Brain microvascular endothelial cell (primary cell): ENCODE measurements at regions not wholly inside any gene's neighbourhood (a gene's known extent, or its start where the extent isn't known, plus 50 kb on each side); places are given as distances from the start of the nearest gene placed in this dataset.
A peak's percentile ranks its signal among the peaks of the same experiment; 100 is the strongest.

ENCODE experiments used
- DNase-seq: peaks from one replicate; pipeline ENCODE4 v3.0.0-alpha.2; 2020
- H3K27ac ChIP-seq: fragments of 250-450 bp; sonication (Bioruptor Pico); 2 replicates; pipeline ENCODE4 v1.5.1; 2020; ENCODE audit warnings: mild to moderate bottlenecking, moderate library complexity
- H3K27me3 ChIP-seq: fragments of 250-450 bp; sonication (Bioruptor Pico); replicated peaks from 2 replicates; pipeline ENCODE4 v1.5.1; 2020; ENCODE audit warnings: mild to moderate bottlenecking
- H3K36me3 ChIP-seq: fragments of 250-450 bp; sonication (Bioruptor Pico); replicated peaks from 2 replicates; pipeline ENCODE4 v1.5.1; 2020; ENCODE audit warnings: mild to moderate bottlenecking
- H3K4me3 ChIP-seq: 2 replicates; pipeline ENCODE4 v1.5.1; 2011; ENCODE audit warnings: low read depth, mild to moderate bottlenecking, control low read depth, low read length, moderate library complexity
- CTCF ChIP-seq: IDR thresholded peaks from 2 replicates; pipeline ENCODE4 v1.5.1; 2011; ENCODE audit warnings: low read depth, mild to moderate bottlenecking, moderate library complexity, low read length, control low read depth, inconsistent platforms; ENCODE audit errors: missing control alignments
- in situ Hi-C: cut with HindIII; loops from 2 replicates; pipeline ENCODE4 v1.10.0; 2017; ENCODE audit warnings: low sequenced_read_pairs, low pct_ligation_motif_present

- H3K27ac ChIP-seq, result no peak overlapping the region
- no peak for TF ChIP-seq CTCF
- H3K36me3 ChIP-seq, result no peaks in the 10 kb centered on the region
- DNase-seq, result peak; percentile 42
- H3K27me3 ChIP-seq, result no peaks in the 10 kb centered on the region
- H3K4me3 ChIP-seq, result no peak overlapping the region
- in situ Hi-C loops, result no loop called here
These were observed 125.5 kb upstream of the TRPC4 start for GRCh38 chr13:37995092-37995491.

- TF ChIP-seq CTCF, result no peak
- in situ Hi-C loops, result no loop called here
- H3K27ac ChIP-seq, result no peak overlapping the region
These were observed 117.2 kb upstream of the TRPC4 start for GRCh38 chr13:37986811-37987210.

GRCh38 chr13:37985281-37985680, 115.7 kb upstream of the TRPC4 start:
- H3K36me3 ChIP-seq, result no peaks in the 10 kb centered on the region
- no peaks in the 10 kb centered on the region for H3K27me3 ChIP-seq
- no peak overlapping the region for H3K4me3 ChIP-seq
- DNase-seq, result no peak
- in situ Hi-C loops, result no loop called here
- TF ChIP-seq CTCF, result no peak
- H3K27ac ChIP-seq, result no peak overlapping the region

More at GRCh38 chr13:37986811-37987210, 117.2 kb upstream of the TRPC4 start:
- Histone ChIP-seq H3K27me3 (no peaks in the 10 kb centered on the region), H3K4me3 (no peak overlapping the region), H3K36me3 (no peaks in the 10 kb centered on the region)
- DNase-seq, result no peak

- H3K27ac ChIP-seq, result no peak overlapping the region
- H3K4me3 ChIP-seq, result no peak overlapping the region
- in situ Hi-C loops, result no loop called here
- TF ChIP-seq CTCF, result no peak
- DNase-seq, result no peak
- no peaks in the 10 kb centered on the region for H3K36me3 ChIP-seq
- H3K27me3 ChIP-seq, result no peaks in the 10 kb centered on the region
These were observed 114.8 kb upstream of the TRPC4 start for GRCh38 chr13:37984357-37984756.

- Histone ChIP-seq H3K36me3 (no peaks in the 10 kb centered on the region), H3K27ac (no peak overlapping the region), H3K27me3 (no peaks in the 10 kb centered on the region), H3K4me3 (no peak overlapping the region)
- DNase-seq, result no peak
- TF ChIP-seq CTCF, result no peak
- in situ Hi-C loops, result no loop called here
These were observed 112.4 kb upstream of the TRPC4 start for GRCh38 chr13:37981932-37982331.

GRCh38 chr13:37978680-37979079, 109.1 kb upstream of the TRPC4 start:
- Histone ChIP-seq H3K27me3 (no peaks in the 10 kb centered on the region), H3K4me3 (no peak overlapping the region), H3K27ac (no peak overlapping the region), H3K36me3 (no peaks in the 10 kb centered on the region)
- in situ Hi-C loops, result no loop called here
- no peak for TF ChIP-seq CTCF
- DNase-seq, result no peak
